ENCODE measurements at regions not wholly inside any gene's neighbourhood (a gene's known extent, or its start where the extent isn't known, plus 50 kb on each side); places are given as distances from the start of the nearest gene placed in this dataset.

DNA sequence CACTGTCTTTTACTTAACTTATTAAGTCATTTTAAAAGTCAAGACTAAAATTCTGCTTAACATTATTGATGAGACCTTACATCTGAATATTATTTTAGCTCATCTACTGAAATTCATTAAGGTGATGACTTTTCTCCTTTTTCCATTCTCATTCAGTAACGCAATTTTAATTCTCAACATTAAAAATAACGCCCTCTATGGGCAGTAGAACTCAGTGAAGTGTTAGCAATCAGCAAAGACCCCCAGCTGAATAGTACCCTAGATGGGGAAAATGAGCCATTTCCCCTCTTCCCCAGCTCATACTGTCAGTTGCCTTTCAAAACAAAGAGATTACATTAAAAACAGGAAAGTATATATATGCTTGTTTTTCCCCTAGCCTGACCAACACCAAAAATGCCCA, 203.3 kb downstream of the NR4A2 start:
- DNase-seq (ENCODE audit: extremely low read depth, insufficient read length): no peak

DNA sequence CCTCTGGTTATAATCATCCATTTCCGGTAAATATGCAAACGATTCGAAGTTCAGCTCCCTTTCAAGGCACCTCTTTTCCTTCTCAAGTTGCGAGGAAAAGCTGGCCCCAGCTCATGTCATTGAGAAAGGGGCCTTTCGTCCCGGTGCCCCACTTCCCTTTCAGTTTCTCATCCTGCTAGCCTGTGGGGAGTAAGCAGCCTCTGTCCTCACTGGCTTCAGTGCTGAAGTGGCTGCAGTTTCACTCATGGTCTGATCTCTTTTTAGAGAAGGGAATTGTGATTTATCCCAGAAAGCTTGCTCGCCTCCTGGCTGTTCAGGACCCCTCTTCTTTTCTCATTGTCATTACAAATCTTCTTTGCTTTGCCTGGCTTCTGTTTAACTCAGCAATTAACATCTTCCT, 207.5 kb downstream of the NR4A2 start:
- no peak for DNase-seq (ENCODE audit: extremely low read depth, insufficient read length)
- H3K36me3 ChIP-seq (ENCODE audit: control insufficient read depth, insufficient read depth, low read length): no peaks in the 10 kb centered on the region

More for the DNA sequence above, 203.3 kb downstream of the NR4A2 start:
- TF ChIP-seq, protein P1, sequence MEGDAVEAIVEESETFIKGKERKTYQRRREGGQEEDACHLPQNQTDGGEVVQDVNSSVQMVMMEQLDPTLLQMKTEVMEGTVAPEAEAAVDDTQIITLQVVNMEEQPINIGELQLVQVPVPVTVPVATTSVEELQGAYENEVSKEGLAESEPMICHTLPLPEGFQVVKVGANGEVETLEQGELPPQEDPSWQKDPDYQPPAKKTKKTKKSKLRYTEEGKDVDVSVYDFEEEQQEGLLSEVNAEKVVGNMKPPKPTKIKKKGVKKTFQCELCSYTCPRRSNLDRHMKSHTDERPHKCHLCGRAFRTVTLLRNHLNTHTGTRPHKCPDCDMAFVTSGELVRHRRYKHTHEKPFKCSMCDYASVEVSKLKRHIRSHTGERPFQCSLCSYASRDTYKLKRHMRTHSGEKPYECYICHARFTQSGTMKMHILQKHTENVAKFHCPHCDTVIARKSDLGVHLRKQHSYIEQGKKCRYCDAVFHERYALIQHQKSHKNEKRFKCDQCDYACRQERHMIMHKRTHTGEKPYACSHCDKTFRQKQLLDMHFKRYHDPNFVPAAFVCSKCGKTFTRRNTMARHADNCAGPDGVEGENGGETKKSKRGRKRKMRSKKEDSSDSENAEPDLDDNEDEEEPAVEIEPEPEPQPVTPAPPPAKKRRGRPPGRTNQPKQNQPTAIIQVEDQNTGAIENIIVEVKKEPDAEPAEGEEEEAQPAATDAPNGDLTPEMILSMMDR (IDR thresholded peaks at IDR 0.05; ENCODE audit: insufficient read depth, low read length, poor library complexity, severe bottlenecking): peak; percentile 23
- Histone ChIP-seq H3K36me3 (ENCODE audit: control insufficient read depth, insufficient read depth, low read length) (no peaks in the 10 kb centered on the region), H3K4me3 (replicated peaks; ENCODE audit: low read depth, low read length) (no peak overlapping the region), H3K27me3 (replicated peaks; ENCODE audit: control insufficient read depth, insufficient read depth, low read length) (no peaks in the 10 kb centered on the region)

DNA sequence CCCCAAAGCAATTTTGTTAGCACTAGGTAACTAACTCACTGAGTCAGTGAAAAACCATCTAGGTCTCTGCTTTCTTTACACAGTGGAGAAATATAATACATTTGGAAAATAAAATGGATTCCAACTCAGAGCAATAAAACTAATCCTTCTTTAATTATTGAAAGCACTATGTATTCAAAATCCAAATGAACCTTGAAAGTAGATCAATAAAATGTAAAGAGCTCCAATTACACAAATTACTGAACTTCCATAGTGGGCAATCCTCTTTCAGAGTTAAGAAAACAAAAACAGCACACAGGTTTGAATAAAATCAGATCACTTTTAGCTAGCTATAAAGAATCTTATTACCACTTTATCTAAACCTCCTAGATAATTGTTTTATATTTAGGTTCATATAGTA, 208.1 kb downstream of the NR4A2 start:
- DNase-seq (ENCODE audit: extremely low read depth, insufficient read length): no peak
- H3K27me3 ChIP-seq (replicated peaks; ENCODE audit: control insufficient read depth, insufficient read depth, low read length): no peaks in the 10 kb centered on the region
- TF ChIP-seq, protein P1 (IDR thresholded peaks at IDR 0.05; ENCODE audit: insufficient read depth, low read length, poor library complexity, severe bottlenecking): no peak
- no peaks in the 10 kb centered on the region for H3K36me3 ChIP-seq (ENCODE audit: control insufficient read depth, insufficient read depth, low read length)
- no peak overlapping the region for H3K4me3 ChIP-seq (replicated peaks; ENCODE audit: low read depth, low read length)

More for the DNA sequence above, 207.5 kb downstream of the NR4A2 start:
- H3K4me3 ChIP-seq (replicated peaks; ENCODE audit: low read depth, low read length): no peak overlapping the region
- no peaks in the 10 kb centered on the region for H3K27me3 ChIP-seq (replicated peaks; ENCODE audit: control insufficient read depth, insufficient read depth, low read length)
- TF ChIP-seq, protein P1 (IDR thresholded peaks at IDR 0.05; ENCODE audit: insufficient read depth, low read length, poor library complexity, severe bottlenecking): no peak

DNA sequence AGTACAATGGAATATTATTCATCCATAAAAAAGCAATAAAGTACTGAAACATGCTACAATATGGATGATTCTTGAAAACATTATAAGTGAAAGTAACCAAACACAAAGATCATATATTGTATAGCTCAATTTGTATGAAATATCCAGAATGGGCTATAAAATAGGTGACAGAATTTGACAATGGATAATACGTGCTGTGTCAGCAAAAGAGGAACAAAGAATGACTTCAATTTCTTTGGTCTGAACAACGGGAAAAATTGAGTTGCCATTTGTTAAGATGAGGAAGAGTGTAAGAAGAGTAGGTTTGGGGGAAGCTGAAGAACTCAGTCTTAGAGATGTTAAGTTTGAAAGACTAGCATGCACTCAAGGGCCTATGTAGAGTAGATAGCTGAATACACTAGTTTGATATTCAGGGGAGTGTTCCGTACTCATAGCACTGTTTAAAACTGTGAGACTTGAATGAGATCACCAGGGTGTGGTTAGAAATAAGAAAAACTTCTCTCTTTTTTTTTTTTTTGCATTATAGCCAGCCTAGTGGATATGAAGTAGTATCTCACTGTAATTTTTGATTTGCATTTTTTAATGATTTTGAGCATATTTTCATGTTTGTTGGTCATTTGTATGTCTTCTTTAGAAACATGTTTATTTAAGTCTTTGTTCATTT, 213.6 kb downstream of the NR4A2 start:
- TF ChIP-seq, protein P1 (IDR thresholded peaks at IDR 0.05; ENCODE audit: insufficient read depth, low read length, poor library complexity, severe bottlenecking): no peak
- no peak overlapping the region for H3K4me3 ChIP-seq (replicated peaks; ENCODE audit: low read depth, low read length)
- no peaks in the 10 kb centered on the region for H3K27me3 ChIP-seq (replicated peaks; ENCODE audit: control insufficient read depth, insufficient read depth, low read length)
- H3K36me3 ChIP-seq (ENCODE audit: control insufficient read depth, insufficient read depth, low read length): no peaks in the 10 kb centered on the region
- DNase-seq (ENCODE audit: extremely low read depth, insufficient read length): no peak

DNA sequence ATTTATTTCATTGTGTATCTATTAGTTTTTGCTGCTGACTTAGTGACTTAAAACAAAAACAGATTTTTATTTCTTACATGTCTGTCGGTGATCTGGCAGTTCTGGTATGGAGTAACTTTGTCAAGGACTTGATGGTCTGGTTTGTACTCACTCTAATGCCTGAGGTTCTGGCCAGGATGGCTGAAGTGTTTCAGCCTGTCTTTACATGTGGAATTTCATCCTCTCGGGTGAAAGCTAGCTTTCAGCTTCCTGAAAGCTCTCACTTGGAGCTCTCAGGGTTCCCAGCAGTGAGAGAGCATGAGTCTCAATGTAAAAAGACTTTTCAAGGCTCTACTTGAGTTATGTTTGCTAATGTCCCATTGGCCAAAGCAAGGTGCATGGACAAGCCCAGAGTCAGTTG, 216.4 kb downstream of the NR4A2 start:
- no peak for DNase-seq (ENCODE audit: extremely low read depth, insufficient read length)
- Histone ChIP-seq H3K36me3 (ENCODE audit: control insufficient read depth, insufficient read depth, low read length) (no peaks in the 10 kb centered on the region), H3K27me3 (replicated peaks; ENCODE audit: control insufficient read depth, insufficient read depth, low read length) (no peaks in the 10 kb centered on the region), H3K4me3 (replicated peaks; ENCODE audit: low read depth, low read length) (no peak overlapping the region)
- TF ChIP-seq, protein P1 (IDR thresholded peaks at IDR 0.05; ENCODE audit: insufficient read depth, low read length, poor library complexity, severe bottlenecking): no peak

DNA sequence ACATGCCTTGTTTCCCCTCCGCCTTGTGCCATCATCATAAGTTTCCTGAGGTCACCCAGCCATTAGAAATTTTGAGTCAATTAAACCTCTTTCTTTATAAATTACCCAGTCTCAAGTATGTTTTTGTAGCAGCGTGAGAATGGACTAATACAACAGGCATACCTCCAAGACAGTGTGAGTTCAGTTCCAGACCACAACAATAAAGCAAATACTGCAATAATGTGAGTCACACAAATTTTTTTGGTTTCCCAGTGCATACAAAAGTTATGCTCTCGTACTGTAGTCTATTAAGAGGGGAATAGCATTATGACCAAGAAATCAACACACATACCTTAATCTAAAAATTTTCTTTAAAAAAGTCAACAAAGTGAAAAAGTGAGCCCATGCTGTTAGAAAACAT, 217.2 kb downstream of the NR4A2 start:
- no peaks in the 10 kb centered on the region; the same call in 1 of the 2 replicates for H3K27me3 ChIP-seq (replicated peaks; ENCODE audit: control insufficient read depth, insufficient read depth, low read length)
- H3K36me3 ChIP-seq (ENCODE audit: control insufficient read depth, insufficient read depth, low read length): no peaks in the 10 kb centered on the region
- no peak for DNase-seq (ENCODE audit: extremely low read depth, insufficient read length)
- H3K4me3 ChIP-seq (replicated peaks; ENCODE audit: low read depth, low read length): no peak overlapping the region
- TF ChIP-seq, protein P1 (IDR thresholded peaks at IDR 0.05; ENCODE audit: insufficient read depth, low read length, poor library complexity, severe bottlenecking): no peak
